Daoy (cell line): ENCODE measurements at regions not wholly inside any gene's neighbourhood (a gene's known extent, or its start where the extent isn't known, plus 50 kb on each side); places are given as distances from the start of the nearest gene placed in this dataset.

ENCODE experiments used
- DNase-seq: peaks from one replicate; pipeline ENCODE4 v3.0.0-alpha.2; 2015; ENCODE audit warnings: low read depth

DNA sequence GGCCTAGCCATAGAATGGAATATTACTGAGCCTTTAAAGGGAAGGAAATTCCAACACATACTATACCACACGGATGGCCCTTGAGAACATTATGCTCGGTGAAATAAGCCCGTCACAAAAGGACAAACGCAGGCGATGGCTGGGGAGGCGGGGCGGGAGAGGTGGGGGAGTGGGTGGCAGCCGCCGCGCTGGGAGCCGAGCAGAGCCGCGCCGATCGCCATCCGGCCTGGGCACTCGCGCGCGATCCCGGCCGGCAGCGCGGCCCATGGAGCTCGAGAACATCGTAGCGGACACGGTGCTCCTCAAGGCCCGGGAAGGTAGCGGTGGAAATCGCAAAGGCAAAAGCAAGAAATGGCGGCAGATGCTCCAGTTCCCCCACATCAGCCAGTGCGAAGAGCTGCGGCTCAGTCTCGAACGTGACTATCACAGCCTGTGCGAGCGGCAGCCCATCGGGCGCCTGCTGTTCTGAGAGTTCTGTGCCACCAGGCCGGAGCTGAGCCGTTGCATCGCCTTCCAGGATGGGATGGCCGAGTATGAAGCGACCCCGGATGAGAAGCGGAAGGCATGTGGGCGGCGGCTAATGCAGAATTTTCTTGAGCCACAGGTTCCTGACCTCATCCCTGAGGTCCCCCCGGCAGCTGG, 140.1 kb downstream of the ZDHHC20 start:
- no peak for DNase-seq

DNA sequence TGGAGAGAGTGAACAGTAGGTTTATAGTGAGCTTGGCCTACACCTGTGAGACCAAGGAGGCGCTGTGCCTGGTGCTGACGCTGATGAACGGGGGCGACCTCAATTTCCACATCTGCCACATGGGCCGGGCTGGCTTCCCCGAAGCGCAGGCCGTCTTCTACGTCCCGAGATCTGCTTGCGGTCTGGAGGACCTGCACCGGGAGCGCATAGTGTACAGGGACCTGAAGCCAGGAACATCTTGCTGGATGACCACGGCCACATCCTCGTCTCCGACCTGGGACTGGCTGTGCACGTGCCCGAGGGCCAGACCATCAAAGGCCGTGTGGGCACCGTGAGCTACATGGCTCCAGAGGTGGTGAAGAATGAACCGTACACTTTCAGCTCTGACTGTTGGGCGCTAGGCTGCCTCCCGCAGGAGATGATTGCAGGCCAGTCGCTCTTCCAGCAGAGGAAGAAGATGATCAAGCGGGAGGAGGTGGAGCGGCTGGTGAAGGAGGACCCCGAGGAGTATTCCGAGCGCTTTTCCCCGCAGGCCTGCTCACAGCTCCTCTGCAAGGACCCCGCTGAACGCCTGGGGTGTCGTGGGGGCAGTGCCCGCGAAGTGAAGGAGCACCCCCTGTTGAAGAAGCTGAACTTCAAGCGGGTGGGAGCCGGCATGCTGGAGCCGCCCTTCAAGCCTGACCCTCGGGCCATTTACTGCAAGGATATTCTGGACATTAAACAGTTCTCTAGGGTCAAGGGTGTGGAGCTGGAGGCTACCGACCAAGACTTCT, 139.0 kb downstream of the ZDHHC20 start:
- no peak for DNase-seq

DNA sequence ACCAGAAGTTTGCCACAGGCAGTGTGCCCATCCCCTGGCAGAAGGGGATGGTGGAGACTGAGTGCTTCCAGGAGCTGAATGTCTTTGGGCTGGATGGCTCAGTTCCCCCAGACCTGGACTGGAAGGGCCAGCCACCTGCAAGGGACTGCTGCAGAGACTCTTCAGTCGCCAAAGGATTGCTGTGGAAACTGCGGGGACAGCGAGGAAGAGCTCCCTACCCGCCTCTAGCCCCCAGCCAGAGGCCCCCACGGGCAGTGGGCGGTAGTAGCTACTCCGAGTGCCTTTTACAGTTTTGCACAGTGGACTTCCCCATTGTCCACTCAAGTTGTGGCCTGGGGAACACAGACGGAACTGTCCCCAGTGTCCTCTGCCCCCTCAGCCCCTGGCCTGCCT, 138.5 kb downstream of the ZDHHC20 start:
- DNase-seq, result no peak

DNA sequence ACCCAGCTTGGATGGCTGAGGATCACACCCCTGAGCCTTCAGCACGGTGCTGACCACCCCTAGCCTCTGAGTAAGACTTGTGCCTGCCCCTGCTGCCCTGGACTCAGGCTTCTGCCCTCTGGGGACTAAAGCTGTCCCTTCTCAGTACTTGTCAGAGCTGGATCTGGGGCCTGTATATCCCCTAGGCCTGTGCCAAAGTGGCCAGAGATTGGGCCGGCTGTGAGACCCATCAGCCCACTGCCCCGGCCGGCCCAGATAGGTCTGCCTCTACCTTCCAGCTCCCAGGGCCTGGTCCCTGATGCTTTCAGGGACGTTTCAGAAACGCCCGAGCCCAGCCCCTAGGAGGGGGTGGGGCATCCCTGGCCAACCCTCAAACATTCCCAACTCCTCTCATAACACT, 137.8 kb downstream of the ZDHHC20 start:
- no peak for DNase-seq

DNA sequence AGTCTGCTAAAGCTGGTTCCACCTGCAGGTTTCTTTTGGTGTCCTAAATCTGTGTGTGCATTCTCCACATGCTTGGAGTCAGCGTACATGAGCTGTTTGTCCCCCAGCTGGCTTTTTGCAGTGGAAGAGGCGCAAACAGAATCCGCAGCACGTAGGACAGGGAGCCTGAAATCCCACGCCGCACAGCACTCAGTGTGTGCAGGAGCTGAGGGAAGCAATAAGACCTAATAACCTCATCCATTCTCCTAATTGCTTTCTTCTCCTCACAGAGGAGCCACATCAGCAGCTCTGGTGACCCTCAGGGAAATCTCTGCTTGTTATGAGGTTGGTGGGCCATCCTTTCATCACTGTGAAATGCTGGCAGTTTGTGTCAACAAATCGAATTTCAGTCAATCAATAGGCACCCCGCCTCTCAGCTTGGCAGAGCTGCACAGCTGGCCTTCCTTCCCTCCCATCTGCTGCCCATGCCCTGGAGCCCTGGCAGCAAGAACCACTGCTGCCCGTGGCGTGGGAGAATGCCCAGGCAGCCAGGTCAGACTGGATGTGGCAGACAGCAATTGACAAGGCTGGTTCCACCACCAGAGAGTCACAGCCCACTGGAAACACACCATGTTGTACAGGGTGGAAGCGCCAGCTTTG, 136.7 kb downstream of the ZDHHC20 start:
- no peak for DNase-seq
